ENCODE measurements at regions not wholly inside any gene's neighbourhood (a gene's known extent, or its start where the extent isn't known, plus 50 kb on each side); places are given as distances from the start of the nearest gene placed in this dataset.

- no peak for TF ChIP-seq POLR2A (IDR thresholded peaks at IDR 0.05)
- no peak for TF ChIP-seq CTCF (IDR thresholded peaks at IDR 0.05)
- TF ChIP-seq POLR2AphosphoS5 (IDR thresholded peaks at IDR 0.05) = no peak
Observed at GRCh38 chr11:71139516-71140205, 112.7 kb downstream of the SHANK2 start.

All from transverse colon (tissue), 4 donors.